Activated CD8-positive, alpha-beta memory T cell treated with anti-CD3 and anti-CD28 coated beads for 36 hours (primary cell): ENCODE measurements at regions not wholly inside any gene's neighbourhood (a gene's known extent, or its start where the extent isn't known, plus 50 kb on each side); places are given as distances from the start of the nearest gene placed in this dataset.

Experiments
- CTCF ChIA-PET: fragments of 350-600 bp; sonication (Branson Sonifier 250); formaldehyde crosslinking; loops from one replicate; lab custom pipeline; 2021; ENCODE audit warnings: antibody characterized with exemption; lab: Charles Lee
- POLR2A ChIA-PET: fragments of 350-600 bp; sonication (Branson Sonifier 250); formaldehyde crosslinking; loops from one replicate; lab custom pipeline; 2021; ENCODE audit warnings: antibody characterized with exemption; lab: Charles Lee

DNA sequence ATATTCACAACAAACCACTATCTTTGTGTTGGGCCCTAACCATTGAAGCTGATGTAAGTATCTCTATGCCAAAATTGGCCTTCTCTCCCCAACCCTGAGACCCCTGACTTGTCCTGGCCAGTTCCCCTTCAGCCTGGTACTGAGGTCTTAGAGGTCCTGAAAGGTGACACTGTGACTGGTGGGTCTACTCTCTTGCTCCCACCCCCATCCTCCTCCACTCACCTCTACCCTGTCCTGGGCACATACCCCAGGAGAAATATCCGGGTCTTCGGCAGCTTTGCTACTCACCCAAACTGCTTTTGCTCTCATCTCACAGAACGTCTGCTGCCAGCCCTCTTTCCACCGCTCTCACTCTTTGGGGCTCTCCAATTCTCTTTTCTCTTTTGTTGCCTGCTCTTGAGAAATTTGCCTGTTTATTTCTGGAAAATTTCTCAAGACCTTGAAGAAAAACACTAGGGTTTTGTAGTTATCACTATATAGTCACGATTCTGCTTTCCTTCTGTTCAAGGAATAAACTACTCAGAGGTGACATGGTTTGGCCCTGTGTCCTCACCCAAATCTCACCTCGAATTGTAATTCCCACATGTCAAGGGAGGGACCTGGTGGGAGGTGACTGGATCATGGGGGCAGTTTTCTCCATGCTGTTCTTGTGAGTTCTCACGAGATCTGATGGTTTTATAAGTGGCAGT, 133.8 kb upstream of the PKDCC start:
- CTCF ChIA-PET, result no interaction called here
- POLR2A ChIA-PET, result no interaction called here

DNA sequence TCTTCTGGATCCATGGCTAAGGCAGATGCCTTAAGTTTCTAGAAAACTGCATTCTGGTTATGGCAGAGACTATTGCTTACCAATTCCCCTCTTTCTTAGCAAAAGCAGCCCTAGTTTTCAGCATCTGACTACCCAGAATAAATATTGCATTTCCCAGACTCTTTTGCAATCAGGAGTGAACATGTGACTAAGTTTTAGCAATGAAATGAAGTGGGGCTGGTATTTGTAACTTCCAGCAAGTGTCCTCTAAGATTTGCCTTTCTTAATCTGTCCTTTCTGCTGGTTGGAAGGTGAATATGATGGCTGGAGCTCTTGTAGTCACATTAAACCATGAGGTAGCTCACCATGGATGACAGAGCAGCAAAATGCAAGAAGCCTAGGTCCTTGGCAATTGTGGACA, 132.9 kb upstream of the PKDCC start:
- POLR2A ChIA-PET, result no interaction called here
- CTCF ChIA-PET, result no interaction called here

DNA sequence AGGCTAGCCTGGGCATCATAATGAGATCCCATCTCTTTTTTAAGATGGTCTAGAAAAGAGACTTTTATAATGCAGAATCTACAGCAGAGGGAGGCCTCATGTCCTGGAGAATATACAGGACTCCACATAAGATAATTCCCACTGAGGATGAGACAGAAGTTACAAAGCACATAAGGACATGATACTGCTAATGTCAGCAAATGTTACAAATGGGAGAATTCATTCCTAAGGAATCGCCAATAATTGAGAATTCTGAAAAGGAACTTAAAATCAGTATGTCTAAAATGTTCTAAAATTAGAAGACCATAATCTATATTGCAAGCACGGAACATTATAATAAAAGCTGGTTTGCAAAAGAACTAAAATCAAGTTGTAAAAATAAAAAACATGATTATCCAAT, 131.6 kb upstream of the PKDCC start:
- ChIA-PET CTCF (no interaction called here), POLR2A (no interaction called here)

DNA sequence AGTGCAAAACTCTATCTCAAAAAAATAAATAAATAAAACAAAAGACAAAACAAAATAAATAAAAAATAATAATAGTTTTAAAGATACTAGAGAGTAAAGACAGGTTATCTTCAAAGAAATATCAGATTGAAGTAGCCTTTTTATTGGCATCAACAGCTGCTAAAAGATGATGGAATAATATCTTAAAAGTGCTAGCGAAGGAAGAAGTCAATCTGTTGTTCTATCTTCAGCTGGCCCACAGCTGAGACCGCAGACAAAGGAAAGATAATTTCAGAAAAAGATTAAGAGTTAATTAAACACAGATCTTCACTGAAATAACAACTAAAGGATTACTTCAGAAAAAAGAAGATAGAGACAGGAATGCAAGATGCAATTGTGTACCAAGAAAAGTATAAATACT, 130.2 kb upstream of the PKDCC start:
- ChIA-PET CTCF (no interaction called here), POLR2A (no interaction called here)

DNA sequence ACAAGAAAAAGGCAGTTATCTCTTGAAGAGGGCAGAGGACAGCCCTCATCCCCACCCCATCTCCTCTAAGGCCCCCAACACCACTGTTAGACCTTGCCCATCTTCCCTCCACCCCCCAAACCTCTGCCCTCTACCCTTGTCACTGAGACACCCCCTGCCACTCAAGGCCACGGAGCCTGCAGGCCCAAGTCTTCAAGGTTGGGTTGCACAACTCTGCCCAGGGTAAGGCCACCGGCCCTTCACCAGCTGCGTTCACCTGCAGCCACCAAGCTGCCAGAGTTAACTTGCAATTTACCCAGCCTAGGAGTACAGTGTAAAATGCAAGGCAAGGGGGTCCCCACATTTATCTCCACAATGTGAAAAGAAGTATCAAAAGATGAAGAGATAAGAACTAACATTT, 128.7 kb upstream of the PKDCC start:
- CTCF ChIA-PET, result no interaction called here
- POLR2A ChIA-PET, result no interaction called here

DNA sequence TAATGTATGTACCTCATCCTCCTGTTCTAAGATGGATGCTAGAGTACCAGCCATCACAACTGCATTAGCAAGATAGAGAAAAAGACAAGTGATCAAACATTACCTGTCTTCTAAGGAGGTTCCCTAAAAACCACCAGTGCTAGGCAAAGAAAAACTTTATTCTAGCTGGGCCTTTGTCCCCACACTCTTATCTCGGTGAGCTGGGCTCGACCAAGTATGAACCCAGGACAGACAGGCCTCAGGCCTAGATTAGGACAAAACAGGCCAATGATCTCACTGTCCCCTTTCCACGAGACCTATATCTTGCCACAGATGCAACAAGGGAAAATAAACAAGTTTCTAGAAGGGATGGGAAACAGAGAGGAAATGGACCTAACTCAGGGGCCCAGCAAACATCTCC, 127.6 kb upstream of the PKDCC start:
- ChIA-PET CTCF (no interaction called here), POLR2A (no interaction called here)

DNA sequence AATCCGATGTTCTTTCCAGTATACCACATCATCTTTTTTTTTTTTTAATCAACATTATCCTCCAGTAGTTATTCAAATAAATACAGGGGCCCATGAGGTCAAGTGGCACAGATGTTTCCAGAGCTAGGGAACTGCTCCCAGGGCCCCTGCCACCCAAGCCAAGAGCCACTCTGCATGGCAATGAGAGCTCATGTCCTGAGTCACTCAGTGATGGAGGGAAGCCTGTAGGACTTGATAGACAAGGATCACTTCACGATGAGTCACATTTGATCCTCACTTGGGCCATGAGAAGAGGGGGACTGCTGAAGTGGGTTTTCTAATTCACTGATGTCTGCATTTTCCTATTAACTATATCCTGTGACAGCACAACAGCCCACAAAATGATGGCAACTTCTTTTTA, 127.0 kb upstream of the PKDCC start:
- ChIA-PET CTCF (no interaction called here), POLR2A (no interaction called here)

DNA sequence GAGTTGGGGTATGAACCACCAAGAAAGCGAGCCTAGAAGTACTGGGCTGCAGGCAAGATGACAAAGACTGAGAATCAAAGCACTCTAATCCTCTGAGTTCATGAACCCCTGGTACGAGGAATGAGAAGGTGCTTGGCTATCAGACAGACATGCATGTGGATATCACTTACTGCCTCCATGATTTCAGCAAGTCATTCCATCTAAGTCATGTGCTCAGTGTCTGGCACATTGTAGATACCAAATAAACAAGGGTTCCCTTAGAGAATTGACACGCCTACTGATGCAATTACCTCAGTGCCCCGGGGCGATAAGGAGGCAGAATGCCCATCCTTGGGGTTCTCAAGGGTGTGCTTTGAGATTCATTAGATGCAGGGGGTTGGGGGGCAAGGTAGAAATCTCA, 125.6 kb upstream of the PKDCC start:
- POLR2A ChIA-PET, result no interaction called here
- CTCF ChIA-PET, result no interaction called here

DNA sequence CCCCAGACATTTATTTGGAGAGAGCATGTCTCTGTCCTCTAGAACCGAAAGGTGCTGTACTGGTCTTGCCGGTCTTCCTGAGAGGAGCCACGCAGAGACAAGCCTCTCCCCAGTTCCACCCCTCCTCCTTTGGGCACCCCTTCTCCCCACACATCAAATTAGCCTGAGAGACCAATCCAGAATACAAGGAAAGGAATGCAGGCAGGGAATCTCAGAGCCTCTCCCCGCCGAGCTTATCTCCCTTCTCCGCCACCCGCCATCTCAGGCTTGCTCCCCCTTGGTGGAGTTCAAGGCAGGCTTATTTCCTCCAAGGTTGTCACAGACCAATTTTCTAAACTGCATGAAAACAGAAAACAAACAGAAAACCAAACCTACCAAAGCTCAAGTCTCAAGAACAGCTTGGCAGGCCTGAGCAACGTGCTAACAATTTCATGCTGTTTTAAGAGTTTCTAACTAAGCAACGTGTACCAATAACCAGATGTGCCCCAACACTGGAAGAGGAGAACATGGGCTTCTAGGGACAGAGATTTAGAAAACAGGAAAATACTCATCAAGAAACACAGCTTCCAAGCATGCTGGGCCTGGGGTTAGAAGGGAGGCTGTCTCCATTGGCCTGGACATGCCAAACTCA, 124.5 kb upstream of the PKDCC start:
- POLR2A ChIA-PET, result no interaction called here
- CTCF ChIA-PET, result no interaction called here

DNA sequence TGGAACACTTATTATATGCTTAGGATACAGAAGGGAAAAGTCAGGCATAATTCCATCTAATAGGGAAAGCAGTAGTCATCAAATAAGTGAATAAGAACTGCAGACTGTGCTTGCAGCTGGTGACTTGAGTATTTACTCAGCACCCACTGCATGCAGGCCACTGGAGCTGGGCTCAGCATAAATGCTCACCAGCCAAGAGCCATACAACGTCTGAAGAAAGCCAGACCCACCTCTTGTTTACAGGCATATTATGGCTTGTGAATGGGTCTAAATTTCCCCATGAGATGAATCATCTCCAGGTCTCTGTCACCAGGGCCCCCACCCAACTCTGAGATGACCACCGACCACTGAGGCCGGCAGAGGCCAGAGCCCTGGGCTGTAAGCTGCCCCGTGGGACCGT, 123.8 kb upstream of the PKDCC start:
- ChIA-PET CTCF (no interaction called here), POLR2A (no interaction called here)

DNA sequence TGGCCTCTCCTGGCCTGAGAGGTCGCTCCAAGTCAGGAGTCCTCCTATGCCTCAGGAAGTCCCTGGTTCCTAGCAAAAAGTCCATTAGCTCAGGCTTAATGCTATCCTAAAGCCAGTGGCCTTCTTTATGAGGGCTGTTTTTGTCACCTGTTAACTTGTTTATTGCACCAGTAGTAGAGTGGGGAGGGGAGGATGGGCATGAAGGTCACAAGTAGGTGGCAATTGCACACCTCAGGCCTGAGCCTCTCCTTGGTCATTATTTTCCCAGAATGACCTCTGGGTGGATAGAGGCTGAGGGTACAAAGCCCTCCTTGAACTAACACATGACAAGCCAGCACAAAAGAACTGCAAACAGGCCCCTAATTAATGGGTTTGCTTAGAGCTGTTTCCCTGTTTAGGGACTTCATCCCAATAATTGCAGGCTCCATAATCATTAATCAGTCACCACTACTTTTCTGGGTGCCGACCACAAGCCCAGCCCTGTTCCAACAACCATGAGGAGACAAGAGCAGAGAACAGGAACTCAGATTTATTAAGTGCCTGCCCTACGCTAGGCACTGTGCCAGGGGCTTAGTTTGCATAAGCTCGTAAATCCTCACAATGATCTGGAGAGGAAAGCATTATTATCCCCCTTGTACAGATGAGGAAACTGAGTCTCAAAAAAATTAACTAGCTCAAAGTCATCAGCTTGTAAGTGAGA, 123.0 kb upstream of the PKDCC start:
- CTCF ChIA-PET, result no interaction called here
- POLR2A ChIA-PET, result no interaction called here

DNA sequence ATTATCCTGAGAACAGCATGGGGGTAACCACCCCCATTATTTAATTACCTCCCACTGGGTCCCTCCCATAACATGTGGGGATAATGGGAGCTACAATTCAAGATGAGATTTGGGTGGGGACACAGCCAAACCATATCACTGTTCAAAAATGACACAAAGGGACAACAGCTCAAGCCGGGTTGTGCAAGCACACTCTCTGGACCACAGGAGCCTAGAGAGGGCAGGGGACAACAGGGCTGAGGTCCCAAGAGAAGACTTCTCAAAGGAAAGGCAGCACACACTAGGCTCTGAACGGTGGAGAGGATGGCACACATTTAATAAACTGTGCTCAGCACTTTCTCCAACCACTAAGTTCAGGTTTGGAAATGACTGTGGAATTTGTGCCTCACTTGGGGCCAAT, 122.1 kb upstream of the PKDCC start:
- ChIA-PET CTCF (no interaction called here), POLR2A (no interaction called here)

DNA sequence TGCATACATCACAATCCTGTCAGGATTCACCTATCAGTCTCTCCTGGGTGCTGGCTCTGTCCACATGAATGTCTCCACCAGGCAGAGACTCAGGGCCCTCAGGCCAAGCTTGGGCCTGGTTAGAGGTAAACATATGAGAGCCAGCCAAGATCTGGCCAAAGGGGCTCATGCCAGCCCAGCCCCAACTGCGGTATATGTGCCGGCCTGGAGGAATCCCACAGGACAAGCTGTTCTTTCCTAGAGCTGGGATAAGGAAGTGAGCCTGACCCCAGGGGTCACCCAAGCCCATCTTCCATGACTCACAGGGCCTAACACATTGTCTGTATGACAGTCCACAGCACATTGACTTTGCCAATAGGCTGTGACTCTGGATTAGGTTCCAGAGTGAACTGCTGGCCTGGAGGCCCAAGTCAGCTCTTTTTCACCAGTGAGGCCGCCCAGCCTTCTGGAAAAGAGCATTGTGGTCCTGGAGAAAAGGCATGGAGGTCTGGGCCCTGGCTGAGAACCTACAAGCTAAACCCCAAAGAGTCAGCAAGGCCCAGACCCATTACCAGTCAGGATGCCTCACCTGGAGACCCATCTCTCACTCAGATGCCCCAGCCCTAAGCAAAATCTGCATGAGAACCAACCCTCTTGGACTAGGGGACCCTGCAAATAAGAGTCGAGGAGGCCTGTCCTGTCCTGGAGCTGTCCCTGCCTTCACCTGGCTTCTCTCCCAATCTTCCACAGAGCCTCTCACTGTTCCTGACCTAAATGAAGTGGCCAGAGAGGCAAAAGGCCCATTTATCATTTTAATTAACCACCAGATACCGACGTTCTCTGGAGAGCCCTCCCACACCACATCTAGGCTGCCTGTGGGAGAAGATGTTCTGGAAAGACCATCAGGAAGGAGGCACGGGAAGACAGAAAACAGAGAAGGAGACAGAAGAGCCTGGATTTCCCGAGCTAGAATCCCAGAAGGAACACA, 120.9 kb upstream of the PKDCC start:
- POLR2A ChIA-PET, result no interaction called here
- CTCF ChIA-PET, result no interaction called here

DNA sequence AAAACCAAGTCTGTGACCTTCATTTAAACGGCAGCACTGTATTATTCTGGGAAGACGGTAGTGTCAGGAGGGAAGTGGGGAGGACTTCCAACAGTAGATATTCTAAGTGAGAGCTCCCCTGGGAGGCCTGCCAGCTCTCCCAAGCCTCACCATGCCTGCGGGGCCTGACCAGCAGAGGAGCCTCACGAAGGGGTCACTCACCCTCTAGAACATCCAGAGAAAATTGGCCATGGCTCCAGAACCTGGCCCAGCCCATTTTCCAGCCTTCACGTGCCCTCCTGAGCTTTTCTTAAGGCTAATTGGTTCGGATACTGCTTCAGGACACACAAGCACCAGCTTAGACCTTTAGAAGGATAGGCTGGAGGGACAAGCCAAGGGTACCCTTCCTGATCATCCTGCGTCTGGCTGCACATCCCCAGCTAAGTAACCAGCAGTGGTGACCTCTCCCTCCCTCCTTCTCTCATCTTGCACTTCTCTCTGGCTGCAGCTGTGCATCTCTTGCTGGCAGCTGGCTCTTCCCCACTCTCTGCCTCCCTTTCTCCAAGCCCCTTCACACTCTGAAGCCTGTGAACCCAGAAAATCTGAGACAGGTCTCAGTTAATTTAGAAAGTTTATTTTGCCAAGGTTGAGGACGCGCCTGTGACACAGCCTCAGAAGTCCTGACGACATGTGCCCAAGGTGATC, 120.1 kb upstream of the PKDCC start:
- CTCF ChIA-PET, result interaction anchor here (1.1 kb wide), 1 partner anchor 13 kb away, joined by 3 read pairs; no protein-coding TSS in a partner anchor
- POLR2A ChIA-PET, result no interaction called here

DNA sequence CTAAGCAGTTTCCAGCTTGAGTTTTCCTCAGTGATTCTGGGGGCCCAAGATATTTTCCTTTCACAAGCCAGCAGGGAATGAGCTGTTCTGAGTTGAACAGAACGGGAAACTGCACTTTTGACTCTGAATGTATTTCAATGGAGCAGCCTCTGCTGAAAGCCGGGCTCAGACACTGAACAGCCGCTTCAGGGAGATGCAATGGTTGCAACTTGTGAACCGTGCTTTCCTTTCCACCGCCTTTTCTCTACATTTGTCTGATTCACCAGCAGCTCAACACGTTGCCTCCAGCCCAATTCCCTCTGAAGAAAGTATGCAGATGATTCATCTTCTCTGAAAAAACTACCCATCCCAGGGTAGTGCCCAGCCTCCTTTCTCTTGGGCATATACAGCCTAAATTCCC, 119.3 kb upstream of the PKDCC start:
- POLR2A ChIA-PET, result interaction anchor here (0.7 kb wide), 1 partner anchor 17 kb away, joined by 3 read pairs; no protein-coding TSS in a partner anchor

DNA sequence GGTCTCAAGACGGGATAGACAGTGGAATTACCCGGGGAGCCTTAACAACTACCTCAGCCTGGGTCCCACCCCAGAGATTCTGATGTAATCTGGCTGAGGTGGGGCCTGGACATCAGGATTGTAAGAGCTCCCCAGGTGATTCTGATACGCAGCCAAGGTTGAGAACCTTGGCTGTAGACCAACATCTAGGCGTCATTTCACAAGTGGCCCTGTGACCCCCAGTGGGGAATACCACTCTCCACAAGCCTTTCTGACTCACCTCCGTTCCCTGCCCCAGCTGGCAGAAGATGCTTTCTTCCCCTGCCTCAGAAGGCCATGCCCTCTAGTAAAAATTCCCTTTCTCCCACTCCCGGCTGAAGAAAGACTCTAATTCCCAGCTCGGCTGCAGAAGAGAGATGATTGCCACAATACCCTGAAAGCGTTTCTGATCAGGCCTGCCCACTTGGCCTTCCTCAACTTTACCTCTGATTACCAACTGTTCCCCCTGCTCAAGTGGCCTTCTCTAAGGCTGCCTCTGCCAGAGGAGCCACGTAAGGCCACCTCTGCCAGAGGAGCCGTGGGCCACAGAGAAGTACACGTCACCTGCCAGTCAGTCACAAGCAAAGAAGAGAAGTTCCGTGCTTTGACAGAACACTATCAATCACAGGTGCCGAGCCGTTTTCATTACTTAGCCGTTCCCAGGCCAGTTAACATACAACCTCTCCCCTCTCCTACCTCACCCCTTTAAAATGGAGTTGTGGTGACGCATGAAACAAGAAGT, 116.8 kb upstream of the PKDCC start:
- ChIA-PET CTCF (no interaction called here), POLR2A (no interaction called here)

More for the DNA sequence above, 119.3 kb upstream of the PKDCC start:
- CTCF ChIA-PET, result interaction anchor here (1.1 kb wide), 1 partner anchor 12 kb away, joined by 3 read pairs; no protein-coding TSS in a partner anchor

DNA sequence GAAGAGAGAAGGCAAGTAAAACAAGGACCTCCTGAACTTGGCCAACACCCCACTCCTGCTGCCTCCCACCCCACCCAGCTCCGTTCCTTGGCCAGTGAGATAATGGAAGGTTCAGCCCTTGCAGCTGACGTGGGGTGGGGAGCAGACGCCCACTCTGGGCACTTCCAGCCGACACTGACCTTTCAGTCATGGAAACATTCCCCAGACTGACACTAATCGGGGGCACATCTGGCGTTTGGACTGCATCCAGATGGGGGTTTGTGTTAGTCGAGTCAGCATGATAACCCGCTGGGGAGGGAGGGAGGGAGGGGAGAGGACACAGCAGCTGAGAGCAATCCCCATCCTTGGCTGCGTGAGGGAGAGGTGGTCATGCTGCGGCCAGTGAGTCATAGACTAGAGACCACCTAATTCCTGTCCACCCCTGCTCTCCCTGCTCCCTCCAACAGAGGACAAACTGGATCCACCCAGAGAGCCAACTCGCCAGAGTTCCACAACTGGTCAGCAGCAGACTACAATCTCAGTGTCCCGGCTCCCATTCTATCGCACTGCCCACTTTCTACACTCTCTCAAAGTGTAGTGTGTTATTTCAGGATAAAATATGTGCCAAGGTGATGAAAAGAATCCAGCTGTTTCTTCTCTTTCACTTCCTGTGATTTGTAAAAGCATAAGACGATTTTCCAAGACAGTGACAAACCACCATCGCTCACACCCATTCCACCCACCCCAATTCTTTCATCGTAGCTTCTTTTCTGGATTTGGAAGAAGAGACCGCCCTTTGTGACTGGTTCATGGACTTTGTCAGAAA, 115.4 kb upstream of the PKDCC start:
- CTCF ChIA-PET, result no interaction called here
- POLR2A ChIA-PET, result interaction anchor here (0.5 kb wide), 1 partner anchor 29 kb away, joined by 4 read pairs; no protein-coding TSS in a partner anchor

DNA sequence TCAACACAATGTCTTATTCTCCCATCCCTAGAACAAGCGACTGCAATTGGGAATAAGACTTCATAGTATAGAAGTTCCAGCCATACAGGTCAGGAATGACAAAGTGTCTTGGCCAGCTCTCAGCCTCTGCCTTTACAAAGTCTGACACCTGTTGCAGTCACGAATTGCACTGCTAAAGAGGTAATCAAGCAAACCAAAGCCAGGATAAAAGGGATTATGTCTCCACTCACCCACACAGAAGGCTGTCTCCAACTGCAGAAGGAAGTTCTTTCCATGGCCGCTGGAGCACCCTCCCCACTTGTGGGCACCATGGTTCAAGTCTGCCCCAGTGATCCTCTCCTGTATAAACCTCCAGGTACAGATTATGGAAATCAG, 114.8 kb upstream of the PKDCC start:
- POLR2A ChIA-PET, result interaction anchor here (0.5 kb wide), 1 partner anchor 29 kb away, joined by 4 read pairs; no protein-coding TSS in a partner anchor
- CTCF ChIA-PET, result no interaction called here
